GM19324 (cell line): ENCODE measurements at regions not wholly inside any gene's neighbourhood (a gene's known extent, or its start where the extent isn't known, plus 50 kb on each side); places are given as distances from the start of the nearest gene placed in this dataset.

ENCODE experiments used
- ATAC-seq: cut with Tn5 transposase; IDR thresholded peaks from one replicate; pipeline ENCODE4 v1.9.1; 2021; ENCODE audit warnings: mild to moderate bottlenecking, moderate library complexity; ENCODE audit not compliant: unreplicated experiment, low FRiP score

DNA sequence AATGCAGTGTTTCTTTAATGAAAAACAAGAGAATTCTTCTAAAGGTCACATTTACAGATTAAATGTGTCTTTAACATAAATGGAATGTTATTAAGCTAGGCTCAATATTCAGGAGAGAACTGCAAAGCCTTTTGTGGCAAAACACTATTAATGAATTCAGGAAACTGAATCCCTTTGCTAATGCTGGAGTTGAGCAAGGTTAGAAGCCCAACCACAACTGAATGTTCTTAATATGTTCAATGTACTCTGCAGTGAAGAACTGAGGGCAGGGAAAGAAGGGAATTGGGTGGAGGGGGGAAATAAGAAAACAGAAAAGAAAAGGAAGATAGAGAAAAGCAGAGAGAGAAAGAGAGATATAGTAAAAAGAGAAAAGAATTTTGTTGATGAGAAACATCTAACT lies 276.7 kb upstream of the TMEM161B start:
- ATAC-seq = no peak

GRCh38 chr5:88544671-88545070 lies 276.0 kb upstream of the TMEM161B start:
- ATAC-seq = no peak

GRCh38 chr5:88544136-88544645 lies 275.5 kb upstream of the TMEM161B start:
- no peak for ATAC-seq

DNA sequence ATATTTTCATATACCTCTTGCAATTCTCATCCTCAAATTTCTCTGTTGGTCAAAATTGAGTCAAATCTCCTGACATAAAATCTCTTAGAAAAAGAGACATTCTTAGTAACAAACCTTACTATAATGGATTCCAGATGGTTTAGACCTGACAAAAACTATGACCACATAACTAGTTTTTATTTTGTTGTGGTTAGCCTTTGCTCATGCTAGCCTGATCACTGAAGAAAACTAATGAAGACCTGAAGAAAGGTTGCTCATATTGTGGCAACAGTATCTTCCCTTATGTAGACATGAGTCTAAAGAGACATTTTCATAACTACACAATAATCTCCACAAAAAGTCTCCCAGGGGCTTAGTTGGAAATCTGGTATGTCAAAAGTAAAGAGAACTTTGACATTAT lies 274.1 kb upstream of the TMEM161B start:
- ATAC-seq = no peak

GRCh38 chr5:88540471-88541115 lies 271.9 kb upstream of the TMEM161B start:
- ATAC-seq = no peak

DNA sequence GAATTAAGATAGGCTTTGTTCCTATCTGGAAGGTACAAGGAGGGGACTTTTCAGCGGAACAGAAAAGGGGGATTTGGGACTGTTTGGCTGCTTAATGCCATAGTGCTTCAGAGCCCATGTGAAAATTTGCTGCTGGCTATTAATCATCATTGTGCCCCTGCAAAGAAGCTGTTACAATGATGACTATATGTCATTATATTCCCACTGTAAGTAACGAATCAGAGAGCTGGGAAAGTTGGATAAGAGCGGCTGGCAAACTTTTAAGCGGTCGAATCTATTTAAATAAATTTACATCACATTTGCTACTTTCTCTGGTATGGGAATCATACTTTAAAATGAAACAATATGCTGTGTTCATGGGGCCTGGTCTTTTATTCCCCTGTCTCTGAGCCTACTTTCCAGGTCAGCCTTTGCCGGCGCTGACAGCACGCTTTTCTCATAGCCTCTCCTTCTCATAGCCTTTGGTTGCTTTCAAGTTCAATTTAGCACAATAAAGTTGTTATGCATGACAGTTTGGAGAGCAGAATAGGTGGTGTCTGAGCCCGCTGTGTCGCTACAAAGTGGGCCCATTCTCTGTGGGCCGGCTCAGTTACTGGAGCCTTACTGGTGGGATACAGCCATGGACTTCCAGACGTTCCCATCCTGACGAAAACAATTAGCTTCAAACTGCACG lies 271.2 kb upstream of the TMEM161B start:
- ATAC-seq = no peak

- ATAC-seq = no peak
Observed at GRCh38 chr5:88539026-88539425, 270.4 kb upstream of the TMEM161B start.

GRCh38 chr5:88536146-88536545 lies 267.5 kb upstream of the TMEM161B start:
- no peak for ATAC-seq

- no peak for ATAC-seq
Observed at GRCh38 chr5:88524941-88525340, 256.3 kb upstream of the TMEM161B start.

- no peak for ATAC-seq
Observed at GRCh38 chr5:88519066-88519465, 250.4 kb upstream of the TMEM161B start.

DNA sequence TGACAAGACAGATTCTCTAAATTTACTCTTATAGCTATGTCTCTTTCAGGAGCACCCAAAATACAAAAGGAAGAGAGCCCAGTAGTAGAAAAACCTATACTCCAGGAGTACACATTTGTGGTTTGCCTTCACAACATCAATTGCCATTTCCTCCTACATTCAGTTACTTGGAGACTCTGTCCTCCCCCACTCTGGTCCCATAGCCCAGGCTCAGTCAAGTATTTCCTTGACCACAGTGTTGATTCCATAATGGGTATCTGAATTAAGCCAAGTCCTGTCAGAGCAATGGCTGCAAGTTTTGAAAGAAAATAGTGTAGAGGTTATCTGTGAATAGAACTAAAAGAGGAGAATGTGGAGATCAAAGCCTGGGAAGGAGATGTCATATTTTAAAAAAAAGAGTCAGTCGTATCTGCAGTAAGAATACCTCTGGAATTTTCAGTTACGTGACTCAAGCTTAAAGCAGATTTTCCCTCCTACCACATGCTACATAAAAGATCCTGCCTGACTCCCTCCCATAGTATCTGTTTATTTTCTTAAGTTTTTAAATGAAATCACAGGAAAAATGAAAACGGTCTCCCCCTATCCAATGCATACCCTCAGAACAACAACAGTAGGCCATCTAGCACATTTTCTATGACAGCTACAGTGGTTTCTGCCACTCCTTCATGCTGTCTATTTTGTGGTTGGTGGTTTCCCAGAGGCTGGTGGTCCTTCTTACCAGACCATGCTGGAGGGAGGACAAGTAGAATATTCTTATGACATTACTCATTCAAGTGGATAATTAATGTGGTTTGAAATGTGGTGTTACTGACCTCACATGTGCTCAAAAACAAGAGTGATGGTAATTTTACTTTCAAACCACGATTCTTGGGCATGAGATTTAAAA lies 249.7 kb upstream of the TMEM161B start:
- ATAC-seq = no peak

- no peak for ATAC-seq
Observed at GRCh38 chr5:88515881-88516819, 247.5 kb upstream of the TMEM161B start.

DNA sequence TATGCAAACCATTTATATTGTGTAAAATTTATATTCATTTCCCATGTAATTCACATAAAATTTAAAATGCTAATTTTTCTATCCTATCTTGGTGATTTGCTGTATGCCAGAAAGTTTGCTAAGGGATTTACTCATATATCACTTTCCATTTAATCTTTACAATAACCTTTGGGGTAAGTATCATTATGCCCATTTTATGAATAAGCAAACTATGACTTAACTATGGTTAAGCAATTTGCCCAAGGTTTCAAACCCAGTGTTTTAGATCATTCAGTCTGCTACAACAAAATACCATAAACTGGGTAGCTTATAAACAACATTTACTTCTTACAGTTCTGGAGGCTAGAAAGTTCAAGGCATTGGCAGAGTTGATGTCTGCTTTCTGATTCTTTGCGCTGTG lies 246.4 kb upstream of the TMEM161B start:
- ATAC-seq = no peak

GRCh38 chr5:88509403-88509802 lies 240.8 kb upstream of the TMEM161B start:
- no peak for ATAC-seq

DNA sequence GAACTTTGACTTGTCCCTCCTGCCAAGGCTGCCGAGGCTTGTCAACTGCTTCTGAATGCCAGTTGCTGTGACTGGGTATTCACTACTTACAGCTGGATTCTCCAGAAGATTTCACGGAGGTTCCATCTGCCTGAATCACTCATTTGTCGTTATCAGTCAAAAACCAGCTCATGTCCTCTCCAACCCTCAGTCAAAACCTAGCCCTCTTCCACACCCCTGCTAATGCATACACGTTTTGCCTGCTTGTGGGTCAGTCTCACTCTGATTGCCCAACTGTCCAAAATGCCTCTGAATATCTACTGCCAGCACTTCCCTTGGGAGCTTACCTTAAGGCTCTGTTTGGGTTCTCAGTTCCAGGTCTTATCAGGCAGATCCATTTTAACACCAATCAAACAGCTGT lies 238.6 kb upstream of the TMEM161B start:
- no peak for ATAC-seq

- ATAC-seq = no peak
Observed at GRCh38 chr5:88503406-88503805, 234.8 kb upstream of the TMEM161B start.

DNA sequence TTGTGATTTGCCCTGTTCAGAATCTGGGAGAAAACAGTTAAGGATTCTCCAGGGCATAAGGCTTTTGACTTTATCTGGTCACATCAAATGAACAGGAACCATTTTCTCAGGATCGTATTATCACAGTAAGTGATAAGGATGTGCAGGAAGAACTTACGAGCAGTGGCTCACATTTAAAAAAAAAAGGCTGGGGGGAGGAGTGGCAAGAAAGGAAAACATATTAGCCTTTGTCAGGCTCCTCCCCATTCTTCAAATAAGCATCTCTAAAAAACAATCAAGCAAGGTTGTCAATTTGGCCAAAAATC lies 234.3 kb upstream of the TMEM161B start:
- ATAC-seq = no peak

- ATAC-seq = peak; percentile 84
Observed at GRCh38 chr5:88502179-88503040, 233.8 kb upstream of the TMEM161B start.

GRCh38 chr5:88495810-88496209 lies 227.2 kb upstream of the TMEM161B start:
- no peak for ATAC-seq
